ENCODE measurements at regions not wholly inside any gene's neighbourhood (a gene's known extent, or its start where the extent isn't known, plus 50 kb on each side); places are given as distances from the start of the nearest gene placed in this dataset.

DNA sequence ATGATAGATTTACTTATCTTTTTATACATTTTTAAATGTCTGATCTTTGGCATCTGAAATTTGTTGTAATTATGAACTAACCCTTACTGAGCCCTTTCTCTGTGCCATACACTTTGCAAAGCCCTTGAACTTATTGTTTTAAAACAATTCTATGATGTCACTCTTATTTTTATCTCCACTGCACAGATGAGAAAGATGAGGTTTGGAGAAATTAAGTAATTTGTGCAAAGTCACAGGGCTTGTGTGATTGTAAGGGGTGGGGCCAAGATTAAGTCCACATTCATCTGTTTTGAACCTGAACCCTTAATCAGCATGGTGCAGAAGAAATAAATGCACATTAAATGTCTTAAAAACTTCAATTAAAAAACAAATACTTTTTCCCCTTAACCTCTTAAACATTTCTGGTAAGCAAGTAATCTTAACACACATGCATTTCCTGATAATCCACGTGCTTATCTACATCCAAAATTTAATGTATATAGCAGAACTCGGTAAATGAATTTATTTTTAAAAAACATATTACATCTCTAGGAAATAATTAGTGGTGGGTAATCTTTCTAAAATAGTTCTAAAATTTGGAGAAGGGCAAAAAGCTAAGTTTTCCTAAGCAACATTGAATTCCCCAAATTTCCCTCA lies 189.8 kb upstream of the TBC1D5 start:
- TF ChIP-seq EP300 (IDR thresholded peaks at IDR 0.05; ENCODE audit: borderline replicate concordance) (no peak), TCF12 (IDR thresholded peaks at IDR 0.05; ENCODE audit: low read depth) (no peak), RAD21 (IDR thresholded peaks at IDR 0.05; ENCODE audit: low read depth) (no peak), CEBPB (IDR thresholded peaks at IDR 0.05) (no peak), YY1 (IDR thresholded peaks at IDR 0.05; ENCODE audit: low read depth) (no peak), EGR1 (IDR thresholded peaks at IDR 0.05) (no peak)

Measured in Ishikawa (cell line).